Neural cell (in vitro differentiated cells): ENCODE measurements at regions not wholly inside any gene's neighbourhood (a gene's known extent, or its start where the extent isn't known, plus 50 kb on each side); places are given as distances from the start of the nearest gene placed in this dataset.

ENCODE experiments used
- H2AFZ ChIP-seq: fragments of 200-600, 300-800 bp; sonication (generic), shearing (Covaris generic); 2 replicates; pipeline ENCODE4 v1.6.0; 2014; ENCODE audit warnings: low read depth, mild to moderate bottlenecking, antibody characterized with exemption, low read length, moderate library complexity
- H3F3A ChIP-seq: fragments of 200-600 bp; shearing (Covaris generic); 2 replicates; pipeline ENCODE4 v1.6.1; 2016; ENCODE audit warnings: mild to moderate bottlenecking, moderate library complexity, mixed read lengths, antibody characterized with exemption, low read length; ENCODE audit not compliant: insufficient read depth, poor library complexity, severe bottlenecking
- H3K27ac ChIP-seq: fragments of 200-600, 300-800 bp; sonication (generic), shearing (Covaris generic); 2 replicates; pipeline ENCODE4 v1.5.1; 2014; ENCODE audit warnings: mild to moderate bottlenecking, low read length, moderate library complexity
- H3K27me3 ChIP-seq: fragments of 300-800, 200-600 bp; sonication (generic), shearing (Covaris generic); 2 replicates; pipeline ENCODE4 v1.6.0; 2014; ENCODE audit warnings: mild to moderate bottlenecking, low read depth, low read length, moderate library complexity; ENCODE audit not compliant: insufficient read depth
- H3K36me3 ChIP-seq: fragments of 300-800, 200-600 bp; sonication (generic), shearing (Covaris generic); 2 replicates; pipeline ENCODE4 v1.5.1; 2014; ENCODE audit warnings: mild to moderate bottlenecking, antibody characterized with exemption, low read length, moderate library complexity; ENCODE audit not compliant: insufficient read depth
- H3K4me2 ChIP-seq: fragments of 300-800, 200-600 bp; sonication (generic), shearing (Covaris generic); 2 replicates; pipeline ENCODE4 v1.6.0; 2014; ENCODE audit warnings: mild to moderate bottlenecking, low read length
- H3K4me3 ChIP-seq: fragments of 300-800, 200-600 bp; sonication (generic), shearing (Covaris generic); 2 replicates; pipeline ENCODE4 v1.5.1; 2014; ENCODE audit warnings: mild to moderate bottlenecking, low read length, moderate library complexity
- H3K79me2 ChIP-seq: fragments of 200-600 bp; shearing (Covaris generic); replicated peaks from 2 replicates; pipeline ENCODE4 v1.6.0; 2014; ENCODE audit warnings: mild to moderate bottlenecking, low read length, moderate library complexity; ENCODE audit not compliant: insufficient read depth
- H3K9ac ChIP-seq: fragments of 300-800, 200-600 bp; sonication (generic), shearing (Covaris generic); 2 replicates; pipeline ENCODE4 v1.6.1; 2016; ENCODE audit warnings: mild to moderate bottlenecking, low read length, mixed read lengths
- H3K9me2 ChIP-seq: fragments of 200-600 bp; shearing (Covaris generic); 2 replicates; pipeline ENCODE4 v1.6.1; 2016; ENCODE audit warnings: mild to moderate bottlenecking, low read length, mixed read lengths; ENCODE audit not compliant: insufficient read depth
- H3K9me3 ChIP-seq: fragments of 200-600, 300-800 bp; sonication (generic), shearing (Covaris generic); 2 replicates; pipeline ENCODE4 v1.6.1; 2016; ENCODE audit warnings: mild to moderate bottlenecking, mixed run types, low read length, moderate library complexity, mixed read lengths
- H4K20me1 ChIP-seq: fragments of 200-600 bp; shearing (Covaris generic); 2 replicates; pipeline ENCODE4 v1.6.1; 2016; ENCODE audit warnings: mild to moderate bottlenecking, mixed run types; ENCODE audit not compliant: insufficient read depth
- CTCF ChIP-seq: fragments of 450-650 bp; IDR thresholded peaks from 2 replicates; pipeline ENCODE4 v1.5.1; 2014; ENCODE audit warnings: antibody characterized with exemption, mild to moderate bottlenecking, moderate library complexity; ENCODE audit not compliant: poor library complexity, severe bottlenecking
- EP300 ChIP-seq: fragments of 450-650 bp; conservative IDR thresholded peaks from 2 replicates; pipeline ENCODE4 v1.6.1; 2014; ENCODE audit warnings: antibody characterized with exemption, mild to moderate bottlenecking, moderate library complexity; ENCODE audit not compliant: poor library complexity, severe bottlenecking
- EZH2 ChIP-seq: fragments of 200-600, 300-800 bp; shearing (Covaris generic), sonication (generic); IDR thresholded peaks from 2 replicates; pipeline ENCODE4 v1.6.1; 2014; ENCODE audit warnings: antibody characterized with exemption, low read length, borderline replicate concordance, mild to moderate bottlenecking; ENCODE audit not compliant: insufficient read depth, poor library complexity, severe bottlenecking
- MXI1 ChIP-seq: fragments of 450-650 bp; conservative IDR thresholded peaks from 2 replicates; pipeline ENCODE4 v1.6.1; 2014; ENCODE audit warnings: antibody characterized with exemption, mild to moderate bottlenecking; ENCODE audit not compliant: poor library complexity, severe bottlenecking
- POLR2AphosphoS5 ChIP-seq: IDR thresholded peaks from 2 replicates; pipeline ENCODE4 v1.6.1; 2012
- RAD21 ChIP-seq: fragments of 450-650 bp; conservative IDR thresholded peaks from 2 replicates; pipeline ENCODE4 v1.6.1; 2014; ENCODE audit warnings: antibody characterized with exemption, mild to moderate bottlenecking, moderate library complexity
- REST ChIP-seq: IDR thresholded peaks from 2 replicates; pipeline ENCODE4 v1.6.1; 2012; ENCODE audit warnings: borderline replicate concordance
- SMC3 ChIP-seq: fragments of 450-650 bp; conservative IDR thresholded peaks from 2 replicates; pipeline ENCODE4 v1.6.1; 2014; ENCODE audit warnings: antibody characterized with exemption, mild to moderate bottlenecking, moderate library complexity; ENCODE audit not compliant: poor library complexity
- TAF1 ChIP-seq: IDR thresholded peaks from 2 replicates; pipeline ENCODE4 v1.6.1; 2012; ENCODE audit warnings: low read depth

GRCh38 chr22:48101704-48102103, 1339.3 kb downstream of the TBC1D22A start:
- Histone ChIP-seq H2AFZ (no peak overlapping the region), H3K4me3 (no peak overlapping the region), H3F3A (no peaks in the 10 kb centered on the region), H3K36me3 (no peaks in the 10 kb centered on the region), H3K9me3 (no peaks in the 10 kb centered on the region), H3K9me2 (no peaks in the 10 kb centered on the region), H3K9ac (no peak overlapping the region), H4K20me1 (no peaks in the 10 kb centered on the region), H3K79me2 (no peaks in the 10 kb centered on the region), H3K4me2 (no peak overlapping the region), H3K27ac (no peak overlapping the region), H3K27me3 (no peaks in the 10 kb centered on the region)
- TF ChIP-seq TAF1 (no peak), MXI1 (no peak), REST (no peak), SMC3 (no peak), POLR2AphosphoS5 (no peak)

- Histone ChIP-seq H4K20me1 (no peaks in the 10 kb centered on the region), H3K4me2 (no peak overlapping the region), H3K9me3 (no peaks in the 10 kb centered on the region), H3F3A (no peaks in the 10 kb centered on the region), H3K79me2 (no peaks in the 10 kb centered on the region), H3K9ac (no peak overlapping the region), H3K27me3 (no peaks in the 10 kb centered on the region), H2AFZ (no peak overlapping the region), H3K36me3 (no peaks in the 10 kb centered on the region), H3K4me3 (no peak overlapping the region), H3K27ac (no peak overlapping the region), H3K9me2 (no peaks in the 10 kb centered on the region)
- TF ChIP-seq EP300 (no peak), POLR2AphosphoS5 (no peak), REST (no peak), RAD21 (no peak), SMC3 (no peak), CTCF (no peak), MXI1 (no peak), EZH2 (no peak), TAF1 (no peak)
These were observed 1338.4 kb downstream of the TBC1D22A start for GRCh38 chr22:48100685-48101417.
